HUES6 (cell line): ENCODE measurements at regions not wholly inside any gene's neighbourhood (a gene's known extent, or its start where the extent isn't known, plus 50 kb on each side); places are given as distances from the start of the nearest gene placed in this dataset.

Experiments used
- H3K27ac ChIP-seq: 2 replicates; pipeline ENCODE4 v1.7.0; 2013; ENCODE audit warnings: low read depth, mild to moderate bottlenecking, low read length, inconsistent platforms
- H3K27me3 ChIP-seq: 2 replicates; pipeline ENCODE4 v1.6.1; 2013; ENCODE audit warnings: low read length; ENCODE audit not compliant: control insufficient read depth, insufficient read depth
- H3K36me3 ChIP-seq: 2 replicates; pipeline ENCODE4 v1.6.1; 2013; ENCODE audit warnings: low read length; ENCODE audit not compliant: control insufficient read depth, insufficient read depth
- H3K4me1 ChIP-seq: 2 replicates; pipeline ENCODE4 v1.6.1; 2013; ENCODE audit warnings: low read length; ENCODE audit not compliant: control insufficient read depth, insufficient read depth
- H3K4me3 ChIP-seq: 2 replicates; pipeline ENCODE4 v1.5.1; 2013; ENCODE audit warnings: low read depth, low read length
- H3K9ac ChIP-seq: one replicate; pipeline ENCODE4 v1.6.1; 2013; ENCODE audit warnings: mild to moderate bottlenecking, low read length
- H3K9me3 ChIP-seq: 2 replicates; pipeline ENCODE4 v1.6.1; 2013; ENCODE audit warnings: low read depth, low read length; ENCODE audit not compliant: control insufficient read depth, insufficient read depth

- Histone ChIP-seq H3K27me3 (no peaks in the 10 kb centered on the region), H3K9ac (no peak overlapping the region), H3K27ac (no peak overlapping the region), H3K4me1 (no peaks in the 10 kb centered on the region), H3K36me3 (no peaks in the 10 kb centered on the region), H3K9me3 (no peaks in the 10 kb centered on the region), H3K4me3 (no peak overlapping the region)
Observed at GRCh38 chr3:194961571-194961970, 275.9 kb downstream of the FAM43A start.

- Histone ChIP-seq H3K27me3 (no peaks in the 10 kb centered on the region), H3K36me3 (no peaks in the 10 kb centered on the region), H3K9me3 (no peaks in the 10 kb centered on the region), H3K9ac (no peak overlapping the region), H3K4me3 (no peak overlapping the region), H3K27ac (no peak overlapping the region), H3K4me1 (no peaks in the 10 kb centered on the region)
Observed at GRCh38 chr3:194962056-194962455, 276.4 kb downstream of the FAM43A start.

GRCh38 chr3:194964809-194965208 is 279.1 kb downstream of the FAM43A start:
- Histone ChIP-seq H3K4me3 (no peak overlapping the region), H3K9me3 (peaks cover under 1% of the 10 kb centered on the region), H3K4me1 (no peaks in the 10 kb centered on the region), H3K36me3 (no peaks in the 10 kb centered on the region), H3K27ac (no peak overlapping the region), H3K27me3 (no peaks in the 10 kb centered on the region), H3K9ac (no peak overlapping the region)

- H3K4me3 ChIP-seq, result no peak overlapping the region
- H3K9me3 ChIP-seq, result peaks cover 7% of the 10 kb centered on the region
- H3K4me1 ChIP-seq, result no peaks in the 10 kb centered on the region
- H3K9ac ChIP-seq, result no peak overlapping the region
- H3K27me3 ChIP-seq, result no peaks in the 10 kb centered on the region
- no peaks in the 10 kb centered on the region for H3K36me3 ChIP-seq
- H3K27ac ChIP-seq, result no peak overlapping the region
Observed at GRCh38 chr3:194967151-194968117, 281.8 kb downstream of the FAM43A start.

GRCh38 chr3:194970066-194970465 is 284.4 kb downstream of the FAM43A start:
- no peaks in the 10 kb centered on the region for H3K36me3 ChIP-seq
- no peak overlapping the region for H3K9ac ChIP-seq
- H3K4me1 ChIP-seq, result no peaks in the 10 kb centered on the region
- no peaks in the 10 kb centered on the region for H3K27me3 ChIP-seq
- no peak overlapping the region for H3K4me3 ChIP-seq
- H3K27ac ChIP-seq, result no peak overlapping the region
- peaks cover 7% of the 10 kb centered on the region for H3K9me3 ChIP-seq

GRCh38 chr3:194971009-194971408 is 285.3 kb downstream of the FAM43A start:
- H3K27ac ChIP-seq, result no peak overlapping the region
- no peak overlapping the region for H3K9ac ChIP-seq
- H3K36me3 ChIP-seq, result no peaks in the 10 kb centered on the region
- H3K4me1 ChIP-seq, result no peaks in the 10 kb centered on the region
- no peaks in the 10 kb centered on the region for H3K27me3 ChIP-seq
- peaks cover 7% of the 10 kb centered on the region for H3K9me3 ChIP-seq
- no peak overlapping the region for H3K4me3 ChIP-seq

- H3K4me1 ChIP-seq, result no peaks in the 10 kb centered on the region
Observed at GRCh38 chr3:194971965-194972364, 286.3 kb downstream of the FAM43A start.

GRCh38 chr3:194972641-194973040 is 287.0 kb downstream of the FAM43A start:
- no peaks in the 10 kb centered on the region for H3K4me1 ChIP-seq
- no peak overlapping the region for H3K27ac ChIP-seq
- peaks cover 7% of the 10 kb centered on the region for H3K9me3 ChIP-seq
- H3K9ac ChIP-seq, result no peak overlapping the region
- no peak overlapping the region for H3K4me3 ChIP-seq
- no peaks in the 10 kb centered on the region for H3K27me3 ChIP-seq
- no peaks in the 10 kb centered on the region for H3K36me3 ChIP-seq

More at GRCh38 chr3:194971965-194972364, 286.3 kb downstream of the FAM43A start:
- Histone ChIP-seq H3K4me3 (no peak overlapping the region), H3K27me3 (no peaks in the 10 kb centered on the region), H3K36me3 (no peaks in the 10 kb centered on the region), H3K9ac (no peak overlapping the region), H3K27ac (no peak overlapping the region), H3K9me3 (peaks cover 7% of the 10 kb centered on the region)

GRCh38 chr3:194973366-194974000 is 287.8 kb downstream of the FAM43A start:
- Histone ChIP-seq H3K27ac (no peak overlapping the region), H3K4me1 (no peaks in the 10 kb centered on the region), H3K9me3 (peaks cover 7% of the 10 kb centered on the region), H3K4me3 (no peak overlapping the region), H3K27me3 (no peaks in the 10 kb centered on the region), H3K9ac (no peak overlapping the region), H3K36me3 (no peaks in the 10 kb centered on the region)

GRCh38 chr3:194974468-194975135 is 288.9 kb downstream of the FAM43A start:
- Histone ChIP-seq H3K27ac (no peak overlapping the region), H3K27me3 (no peaks in the 10 kb centered on the region), H3K9ac (no peak overlapping the region)

GRCh38 chr3:194976049-194976451 is 290.4 kb downstream of the FAM43A start:
- H3K9me3 ChIP-seq, result no peaks in the 10 kb centered on the region
- H3K27ac ChIP-seq, result no peak overlapping the region
- no peaks in the 10 kb centered on the region for H3K36me3 ChIP-seq
- H3K9ac ChIP-seq, result no peak overlapping the region
- no peak overlapping the region for H3K4me3 ChIP-seq
- no peaks in the 10 kb centered on the region for H3K4me1 ChIP-seq
- H3K27me3 ChIP-seq, result no peaks in the 10 kb centered on the region

More at GRCh38 chr3:194974468-194975135, 288.9 kb downstream of the FAM43A start:
- H3K4me3 ChIP-seq, result no peak overlapping the region
- H3K4me1 ChIP-seq, result no peaks in the 10 kb centered on the region
- H3K9me3 ChIP-seq, result peaks cover 7% of the 10 kb centered on the region
- H3K36me3 ChIP-seq, result no peaks in the 10 kb centered on the region
